HG02970 (cell line): ENCODE measurements at regions not wholly inside any gene's neighbourhood (a gene's known extent, or its start where the extent isn't known, plus 50 kb on each side); places are given as distances from the start of the nearest gene placed in this dataset.
"Not testable (repeated sequence)": the region's sequence is repeated elsewhere in the genome, so short reads cannot be mapped to it uniquely, and the experiment has no call there.

Experiments used
- ATAC-seq: cut with Tn5 transposase; IDR thresholded peaks from one replicate; pipeline ENCODE4 v1.9.1; 2021; ENCODE audit warnings: mild to moderate bottlenecking, moderate library complexity, moderate number of reproducible peaks; ENCODE audit not compliant: unreplicated experiment, low FRiP score

DNA sequence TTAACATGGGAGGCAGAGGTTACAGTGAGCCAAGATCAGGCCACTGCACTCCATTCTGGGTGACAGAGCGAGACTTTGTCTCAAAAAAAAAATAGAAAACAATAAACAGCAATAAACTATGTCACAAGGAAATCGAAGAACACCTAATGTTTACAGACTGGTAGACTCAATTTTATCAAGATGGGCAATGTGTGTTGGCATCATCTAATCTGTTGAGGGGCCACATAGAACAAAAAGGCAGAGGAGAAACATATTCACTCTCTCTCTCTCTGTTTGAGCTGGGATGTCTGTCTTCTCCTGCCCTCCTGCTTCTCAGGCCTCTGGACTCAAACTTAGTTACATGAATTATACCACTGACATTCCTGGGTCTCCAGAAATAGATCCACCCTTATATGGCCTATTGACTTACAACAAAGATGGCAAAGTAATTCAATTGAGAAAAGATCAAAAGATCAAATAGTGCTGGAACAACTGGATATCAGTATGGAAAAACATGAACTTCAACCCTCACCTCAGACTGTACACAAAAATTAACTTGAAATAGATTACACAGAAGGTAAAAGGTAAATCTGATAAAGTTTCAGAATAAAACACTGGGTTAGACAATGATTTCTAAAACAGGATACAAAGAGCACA is 703.8 kb upstream of the CRIM1 start:
- ATAC-seq: no peak

DNA sequence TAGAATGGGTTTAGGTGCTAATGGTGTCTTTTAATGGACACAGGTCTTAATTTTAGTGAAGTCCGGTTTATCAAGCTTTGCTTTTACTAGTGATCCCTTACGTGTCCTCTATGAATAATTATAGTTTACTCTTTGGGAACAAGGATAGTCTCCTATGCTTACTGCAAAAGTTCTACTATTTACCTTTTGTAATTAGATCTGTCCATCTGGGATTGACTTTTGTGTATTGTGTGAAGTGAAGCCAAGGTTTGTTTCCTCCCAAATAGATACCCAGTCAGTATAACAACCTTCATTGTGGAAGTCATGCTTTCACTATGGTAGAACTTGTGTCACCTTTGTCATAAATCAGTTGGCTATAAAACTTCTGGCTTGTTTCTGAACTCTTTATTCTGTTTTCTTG is 740.9 kb upstream of the CRIM1 start:
- no peak for ATAC-seq

- ATAC-seq: no peak
These were observed 749.2 kb upstream of the CRIM1 start for GRCh38 chr2:35606394-35606793.

DNA sequence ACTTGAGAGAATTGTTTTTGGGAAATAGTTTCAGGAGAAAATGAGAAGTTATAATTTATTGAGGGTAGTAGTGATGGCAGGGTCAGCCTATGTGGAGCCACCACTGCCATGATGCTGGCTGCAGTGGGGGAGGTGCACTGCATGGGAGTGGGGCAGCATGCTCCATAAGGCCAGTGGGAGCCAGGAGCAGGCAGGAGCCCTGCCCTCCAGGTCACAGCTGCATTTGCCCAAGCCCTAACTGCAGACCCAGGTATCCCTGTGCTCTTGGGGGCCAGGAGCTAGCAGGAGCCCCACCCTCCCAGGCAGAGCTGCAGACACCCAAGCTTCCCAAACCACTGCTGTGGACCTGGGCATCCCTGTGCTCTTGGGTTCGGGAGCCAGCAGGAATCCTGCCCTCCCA is 757.3 kb upstream of the CRIM1 start:
- no peak for ATAC-seq

DNA sequence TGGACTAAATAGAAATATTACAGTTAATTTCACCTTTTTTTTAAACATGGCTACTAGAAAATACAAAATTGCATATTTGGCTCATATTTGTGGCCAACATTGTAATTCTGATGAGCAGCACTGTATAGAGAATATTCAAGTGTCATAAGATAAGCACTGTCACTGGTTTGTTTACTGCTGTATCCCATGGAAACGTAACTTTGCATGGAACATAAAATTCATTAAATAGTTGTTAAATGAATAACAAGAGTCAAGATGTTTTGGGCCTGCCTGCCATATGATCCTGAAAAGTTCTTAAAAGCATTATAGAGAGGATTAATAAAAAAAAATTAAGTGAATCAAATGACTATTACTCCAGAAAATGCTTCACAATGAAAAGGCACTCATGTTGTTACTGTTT is 763.7 kb upstream of the CRIM1 start:
- ATAC-seq: no peak

- ATAC-seq: no peak
These were observed 769.6 kb upstream of the CRIM1 start for GRCh38 chr2:35585972-35586371.

- no peak for ATAC-seq
These were observed 772.9 kb upstream of the CRIM1 start for GRCh38 chr2:35582637-35583036.

- no peak for ATAC-seq
These were observed 774.6 kb upstream of the CRIM1 start for GRCh38 chr2:35580956-35581355.

DNA sequence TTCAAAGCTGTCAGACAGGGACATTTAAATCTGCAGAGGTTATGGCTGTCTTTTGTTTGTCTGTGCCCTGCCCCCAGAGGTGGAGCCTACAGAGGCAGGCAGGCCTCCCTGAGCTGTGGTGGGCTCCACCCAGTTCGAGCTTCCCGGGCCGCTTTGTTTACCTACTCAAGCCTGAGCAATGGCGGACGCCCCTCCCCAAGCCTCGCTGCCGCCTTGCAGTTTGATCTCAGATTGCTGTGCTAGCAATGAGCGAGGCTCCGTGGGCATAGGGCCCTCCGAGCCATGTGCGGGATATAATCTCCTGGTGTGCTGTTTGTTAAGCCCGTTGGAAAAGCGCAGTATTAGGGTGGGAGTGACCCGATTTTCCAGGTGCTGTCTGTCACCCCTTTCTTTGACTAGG is 787.0 kb upstream of the CRIM1 start:
- ATAC-seq: not testable (repeated sequence)

GRCh38 chr2:35562488-35562887 is 793.1 kb upstream of the CRIM1 start:
- no peak for ATAC-seq

DNA sequence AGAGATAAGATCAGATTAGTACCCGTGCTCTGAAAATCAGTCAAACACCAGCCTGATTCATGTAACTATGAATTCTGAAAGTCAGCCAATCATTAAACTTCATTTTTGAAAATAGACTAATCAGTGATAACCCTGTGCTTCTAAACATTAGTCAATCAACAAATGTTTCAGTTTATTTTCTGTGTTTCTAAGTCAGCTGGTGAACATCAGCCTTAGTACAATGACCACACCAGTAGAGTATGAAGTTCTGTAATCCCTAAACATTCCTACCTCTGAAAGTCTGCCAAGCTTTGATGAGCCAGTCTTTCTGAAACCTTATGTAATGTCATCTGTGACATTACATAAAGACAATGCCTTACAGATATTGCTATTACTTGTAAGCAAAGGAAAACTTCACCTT is 807.4 kb upstream of the CRIM1 start:
- ATAC-seq: no peak

DNA sequence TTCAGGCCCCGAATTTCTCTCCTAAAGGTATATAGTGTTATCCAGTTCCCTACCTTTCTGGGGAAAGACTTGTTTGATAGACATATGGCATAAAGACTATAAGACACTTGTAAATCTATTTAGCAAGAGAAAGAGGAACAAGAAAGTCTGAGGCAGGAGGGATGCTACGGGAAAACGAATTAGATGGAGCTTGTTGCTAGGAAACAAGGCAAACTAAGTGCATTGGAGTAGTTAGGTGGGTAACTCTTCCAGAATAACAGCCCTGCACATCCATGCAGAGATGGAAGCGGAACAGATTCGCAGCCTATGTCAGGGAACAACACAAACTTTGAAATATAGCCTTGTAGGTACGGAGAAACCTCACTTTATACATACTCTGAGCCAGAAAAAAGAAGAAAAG is 810.3 kb upstream of the CRIM1 start:
- ATAC-seq: no peak

DNA sequence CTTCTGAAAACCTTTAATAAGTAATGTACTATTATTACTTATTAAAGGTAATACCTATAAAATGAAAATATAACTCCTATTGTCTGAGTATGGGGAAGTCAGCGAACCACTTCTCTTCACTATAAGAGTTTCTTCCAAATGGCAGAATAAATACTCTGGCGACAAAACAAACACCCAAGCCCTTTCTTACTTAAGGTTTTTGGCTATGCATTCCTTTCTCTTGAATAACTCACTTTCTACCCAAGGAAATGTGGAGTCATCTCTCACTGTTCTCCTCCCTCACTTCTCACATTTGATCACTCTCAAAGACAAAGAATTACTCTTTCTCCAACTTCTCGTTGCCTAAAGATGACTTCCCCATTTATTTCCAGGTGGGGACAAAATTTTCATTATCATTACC is 816.8 kb upstream of the CRIM1 start:
- ATAC-seq: no peak

DNA sequence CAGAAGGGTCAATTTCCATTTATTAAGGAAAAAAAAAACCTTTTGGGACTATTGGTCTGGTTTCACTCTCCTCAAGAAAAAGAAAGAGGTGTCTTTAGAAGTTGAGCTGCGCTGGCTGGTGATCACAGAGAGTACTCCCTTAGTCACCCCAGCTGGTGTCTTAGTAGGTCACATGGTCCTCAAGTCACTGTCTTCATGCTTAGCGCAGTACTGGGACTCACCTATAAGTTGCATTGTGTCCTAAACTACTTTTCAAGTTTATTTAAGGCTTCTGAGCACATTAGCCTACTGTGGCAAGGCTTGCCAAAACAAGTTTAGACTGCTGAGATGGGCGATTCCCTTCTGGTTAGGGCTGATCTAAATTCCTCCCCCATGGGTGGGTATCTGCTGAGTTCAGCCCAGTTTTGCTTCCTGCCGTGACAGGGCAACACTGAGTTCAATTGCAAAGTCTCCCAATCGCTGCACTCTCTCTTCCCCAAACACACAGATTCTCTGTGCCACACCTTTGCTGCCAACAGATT is 824.9 kb upstream of the CRIM1 start:
- ATAC-seq: no peak

DNA sequence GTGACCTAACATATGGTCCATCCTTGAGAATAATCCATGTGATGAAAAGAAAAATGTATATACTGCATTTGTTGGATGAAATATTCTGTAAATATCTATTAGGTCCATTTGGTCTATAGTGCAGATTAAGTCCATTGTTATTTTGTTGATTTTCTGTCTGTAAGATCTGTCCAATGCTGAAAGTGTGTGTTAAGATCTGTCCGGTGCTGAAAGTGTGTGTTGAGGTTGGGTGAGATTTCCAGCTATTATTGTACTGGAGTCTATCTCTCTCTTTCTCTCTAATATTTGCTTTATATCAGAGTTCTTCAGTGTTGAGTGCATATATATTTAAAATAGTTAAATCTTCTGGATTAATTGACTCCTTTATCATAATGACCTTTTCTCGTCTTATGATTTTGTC is 828.8 kb upstream of the CRIM1 start:
- ATAC-seq: no peak

- ATAC-seq: no peak
These were observed 833.1 kb upstream of the CRIM1 start for GRCh38 chr2:35522450-35522849.

GRCh38 chr2:35510636-35511035 is 844.9 kb upstream of the CRIM1 start:
- no peak for ATAC-seq

- no peak for ATAC-seq
These were observed 847.0 kb upstream of the CRIM1 start for GRCh38 chr2:35508601-35509000.

DNA sequence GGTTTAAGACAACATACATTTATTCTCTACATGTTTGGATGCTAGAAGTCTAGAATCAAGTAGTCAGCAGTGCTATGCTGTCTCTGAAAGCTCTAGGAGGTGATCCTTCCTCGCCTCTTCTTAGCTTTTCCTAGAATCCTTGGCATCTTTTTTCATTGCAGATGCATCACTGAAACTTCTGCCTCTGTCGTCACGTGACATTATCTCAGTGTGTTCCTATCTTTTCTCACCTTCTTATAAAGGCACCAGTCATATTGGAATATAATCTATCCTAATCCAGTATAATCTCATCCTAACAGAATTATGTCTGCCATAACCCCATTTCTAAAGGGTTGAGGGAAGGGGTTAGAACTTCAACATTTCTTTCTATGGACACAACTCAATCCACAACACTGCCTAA is 851.2 kb upstream of the CRIM1 start:
- ATAC-seq: no peak

DNA sequence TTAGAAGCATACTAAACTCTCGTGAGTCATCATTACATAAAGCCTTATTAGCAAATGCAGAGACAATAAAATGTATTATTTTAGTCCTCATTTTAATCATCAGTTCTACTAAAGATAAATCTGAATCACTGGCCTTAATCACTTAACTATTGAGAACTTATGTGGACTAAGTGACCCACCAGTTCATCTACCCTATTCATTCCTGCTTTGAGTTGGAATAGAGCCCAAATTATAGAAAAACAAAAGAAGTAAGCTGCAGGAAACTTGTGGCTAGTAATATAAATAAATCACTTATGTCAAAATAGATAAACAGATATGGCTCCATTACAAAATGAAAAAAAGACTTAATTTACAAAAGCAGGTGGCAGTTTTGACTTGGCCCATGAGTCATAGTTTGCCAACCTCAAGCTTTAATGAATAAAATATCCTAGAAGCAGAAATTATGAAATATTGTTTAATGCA is 851.8 kb upstream of the CRIM1 start:
- no peak for ATAC-seq

GRCh38 chr2:35503311-35503710 is 852.3 kb upstream of the CRIM1 start:
- no peak for ATAC-seq

DNA sequence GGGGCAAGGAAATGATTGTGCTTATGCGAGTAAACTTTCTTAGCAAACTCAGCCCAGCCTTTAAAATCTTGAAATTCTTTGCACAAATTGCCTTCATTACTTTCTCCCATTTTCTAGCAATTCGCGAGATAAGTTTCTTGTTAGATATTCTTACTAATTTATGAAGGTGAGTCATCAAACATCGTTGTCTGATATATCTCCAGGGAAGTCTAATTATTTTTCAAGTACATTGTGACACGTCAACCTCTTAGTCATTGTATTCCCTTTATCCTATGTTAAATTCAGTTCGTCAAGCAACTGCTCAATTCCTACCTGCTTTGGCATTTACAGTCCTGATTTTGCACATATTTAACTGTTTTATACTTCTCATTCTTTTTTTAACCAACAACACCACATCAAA is 854.5 kb upstream of the CRIM1 start:
- no peak for ATAC-seq

DNA sequence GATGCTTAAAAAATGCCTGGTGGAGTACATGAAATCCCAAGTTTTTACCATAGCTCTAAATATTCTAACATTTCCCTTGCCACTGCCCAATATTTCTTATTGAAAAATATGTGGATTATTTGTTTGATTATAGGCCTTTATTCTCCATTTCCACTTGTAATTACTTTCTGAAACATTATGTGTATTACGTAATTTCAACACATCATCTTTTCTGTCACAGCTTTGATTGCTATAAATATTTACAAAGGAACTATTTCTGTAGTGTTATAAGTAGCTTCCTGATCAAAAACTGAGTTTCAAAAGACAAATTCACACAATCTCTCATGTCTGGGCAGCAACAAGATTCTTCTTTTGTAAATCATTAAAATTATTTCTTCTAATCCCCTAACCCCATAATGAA is 859.6 kb upstream of the CRIM1 start:
- ATAC-seq: no peak
